Renal pelvis (tissue), 1 donor: ENCODE measurements at regions not wholly inside any gene's neighbourhood (a gene's known extent, or its start where the extent isn't known, plus 50 kb on each side); places are given as distances from the start of the nearest gene placed in this dataset.

ENCODE experiments used
- DNase-seq: peaks from one replicate; pipeline ENCODE4 v3.0.0-alpha.2; 2013

GRCh38 chr4:13938299-13938698 is 310.8 kb upstream of the BOD1L1 start:
- DNase-seq = no peak

- no peak for DNase-seq
These were observed 313.4 kb upstream of the BOD1L1 start for GRCh38 chr4:13940921-13941320.

GRCh38 chr4:13942977-13943376 is 315.5 kb upstream of the BOD1L1 start:
- DNase-seq = no peak

GRCh38 chr4:13944095-13944511 is 316.6 kb upstream of the BOD1L1 start:
- DNase-seq = no peak

GRCh38 chr4:13947921-13948320 is 320.4 kb upstream of the BOD1L1 start:
- DNase-seq = no peak

- DNase-seq = no peak
These were observed 323.0 kb upstream of the BOD1L1 start for GRCh38 chr4:13950491-13950890.

GRCh38 chr4:13953083-13953482 is 325.6 kb upstream of the BOD1L1 start:
- no peak for DNase-seq

GRCh38 chr4:13955551-13955950 is 328.0 kb upstream of the BOD1L1 start:
- DNase-seq = no peak

- no peak for DNase-seq
These were observed 329.4 kb upstream of the BOD1L1 start for GRCh38 chr4:13956947-13957346.

- no peak for DNase-seq
These were observed 330.3 kb upstream of the BOD1L1 start for GRCh38 chr4:13957871-13958270.

GRCh38 chr4:13963601-13964000 is 336.1 kb upstream of the BOD1L1 start:
- no peak for DNase-seq

- no peak for DNase-seq
These were observed 339.0 kb upstream of the BOD1L1 start for GRCh38 chr4:13966231-13967195.

- DNase-seq = no peak
These were observed 341.2 kb upstream of the BOD1L1 start for GRCh38 chr4:13968723-13969122.

- DNase-seq = no peak
These were observed 342.8 kb upstream of the BOD1L1 start for GRCh38 chr4:13970349-13970748.

GRCh38 chr4:13977746-13978145 is 350.2 kb upstream of the BOD1L1 start:
- no peak for DNase-seq

- no peak for DNase-seq
These were observed 353.1 kb upstream of the BOD1L1 start for GRCh38 chr4:13980317-13981310.

- no peak for DNase-seq
These were observed 354.0 kb upstream of the BOD1L1 start for GRCh38 chr4:13981499-13981898.

GRCh38 chr4:13982010-13982409 is 354.5 kb upstream of the BOD1L1 start:
- no peak for DNase-seq

- no peak for DNase-seq
These were observed 355.8 kb upstream of the BOD1L1 start for GRCh38 chr4:13983189-13983790.

- DNase-seq = no peak
These were observed 357.7 kb upstream of the BOD1L1 start for GRCh38 chr4:13984991-13985800.

GRCh38 chr4:13985837-13986236 is 358.3 kb upstream of the BOD1L1 start:
- DNase-seq = no peak
